C1 segment of cervical spinal cord (tissue), 14 donors: ENCODE measurements at regions not wholly inside any gene's neighbourhood (a gene's known extent, or its start where the extent isn't known, plus 50 kb on each side); places are given as distances from the start of the nearest gene placed in this dataset.

Experiments
- DNase-seq, 14 donors: peaks; one replicate each; lab custom pipeline; 2025; lab: John Stamatoyannopoulos, UW

DNA sequence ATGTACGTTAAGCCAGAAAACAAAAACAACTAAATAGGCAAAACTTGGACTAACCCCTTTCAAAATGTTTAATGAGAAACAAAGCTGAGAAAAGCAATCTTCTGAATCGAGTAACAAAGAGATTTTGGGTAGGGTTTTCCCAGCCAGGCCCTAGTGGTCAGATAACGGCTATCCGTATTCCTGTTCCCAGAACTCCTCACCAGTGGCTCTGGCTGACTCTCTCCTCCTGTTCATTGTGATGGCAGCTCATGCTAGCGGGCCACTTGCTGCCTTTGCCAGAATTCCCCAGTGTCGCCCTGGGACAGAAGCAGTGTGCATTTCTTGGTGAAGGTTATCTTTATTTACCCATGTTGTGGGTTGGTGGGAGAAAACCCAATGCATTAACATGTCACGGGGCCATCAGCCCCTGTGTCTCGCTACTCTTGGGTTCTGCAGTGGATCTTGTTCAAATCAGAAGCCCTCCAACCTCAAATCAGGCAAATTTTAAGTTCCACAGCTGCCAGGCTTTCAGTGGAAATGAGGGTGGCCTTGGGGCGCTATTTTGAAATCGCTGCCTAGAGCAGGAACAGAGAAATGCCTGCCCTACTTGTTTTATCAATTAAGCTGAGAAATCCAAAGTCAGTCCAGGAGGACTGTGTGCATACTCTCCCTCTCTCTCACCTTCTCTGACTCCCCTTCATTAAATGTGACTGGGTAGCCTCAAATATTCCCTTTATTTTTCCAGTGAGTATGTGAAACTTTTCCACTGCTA lies 164.5 kb upstream of the NPVF start:
- peak in 1 of 14 donors; percentile 2 for DNase-seq

DNA sequence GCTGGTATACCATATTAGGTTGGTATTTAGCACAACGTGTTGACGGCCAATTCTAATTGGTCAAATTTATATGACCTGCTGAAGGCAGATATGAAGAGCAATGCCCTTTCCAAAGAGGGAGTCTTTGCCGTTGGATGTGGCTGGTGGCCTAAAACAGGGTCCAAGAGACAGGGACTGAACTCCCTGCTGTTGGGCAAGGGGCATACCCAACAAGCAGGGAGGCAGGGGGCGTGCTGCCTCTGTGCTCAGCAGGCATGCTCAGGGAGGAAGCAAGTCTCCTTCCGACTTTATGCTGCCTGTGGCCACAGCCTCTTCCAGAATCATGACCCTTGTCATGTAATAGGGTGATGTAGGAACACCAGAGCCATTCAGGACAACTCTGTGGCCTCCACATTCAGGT lies 167.7 kb upstream of the NPVF start:
- DNase-seq = no peak

DNA sequence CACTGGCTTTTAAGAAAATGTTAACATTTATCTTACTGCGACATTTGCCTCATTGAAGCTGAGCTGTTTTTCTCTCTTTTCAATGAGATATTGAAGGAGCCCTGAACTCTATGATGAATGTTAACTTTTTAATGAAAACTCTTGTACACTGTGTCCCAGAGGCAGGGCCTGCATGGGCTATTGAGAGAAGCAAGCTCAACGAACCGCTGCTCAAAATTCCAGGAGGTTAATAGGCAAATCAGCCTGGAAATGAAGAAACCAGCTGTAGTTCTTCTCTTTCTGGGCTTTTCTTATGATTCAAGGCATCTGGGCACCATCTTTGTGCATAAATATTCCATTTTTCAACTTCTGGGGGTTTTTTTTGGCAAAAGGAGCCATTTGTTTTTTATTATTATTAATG lies 168.4 kb upstream of the NPVF start:
- DNase-seq = no peak

DNA sequence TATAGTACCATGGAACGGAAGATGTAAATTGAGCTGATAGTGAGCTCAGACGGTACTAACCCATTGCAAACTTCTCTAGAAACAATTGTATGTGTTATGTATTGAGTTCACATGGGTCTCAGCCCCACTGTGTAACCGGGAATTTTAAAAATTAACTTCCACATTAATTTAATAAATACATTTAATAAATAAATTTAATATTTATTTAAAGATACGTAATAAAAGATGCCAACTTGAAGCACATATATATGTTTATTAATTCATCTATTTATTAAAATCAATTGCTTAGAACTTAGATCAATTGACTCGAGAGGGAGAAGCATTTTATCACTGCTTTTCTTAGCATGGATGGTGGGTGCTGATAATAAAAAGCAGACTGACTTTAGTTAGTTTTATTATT lies 170.1 kb upstream of the NPVF start:
- DNase-seq = no peak

DNA sequence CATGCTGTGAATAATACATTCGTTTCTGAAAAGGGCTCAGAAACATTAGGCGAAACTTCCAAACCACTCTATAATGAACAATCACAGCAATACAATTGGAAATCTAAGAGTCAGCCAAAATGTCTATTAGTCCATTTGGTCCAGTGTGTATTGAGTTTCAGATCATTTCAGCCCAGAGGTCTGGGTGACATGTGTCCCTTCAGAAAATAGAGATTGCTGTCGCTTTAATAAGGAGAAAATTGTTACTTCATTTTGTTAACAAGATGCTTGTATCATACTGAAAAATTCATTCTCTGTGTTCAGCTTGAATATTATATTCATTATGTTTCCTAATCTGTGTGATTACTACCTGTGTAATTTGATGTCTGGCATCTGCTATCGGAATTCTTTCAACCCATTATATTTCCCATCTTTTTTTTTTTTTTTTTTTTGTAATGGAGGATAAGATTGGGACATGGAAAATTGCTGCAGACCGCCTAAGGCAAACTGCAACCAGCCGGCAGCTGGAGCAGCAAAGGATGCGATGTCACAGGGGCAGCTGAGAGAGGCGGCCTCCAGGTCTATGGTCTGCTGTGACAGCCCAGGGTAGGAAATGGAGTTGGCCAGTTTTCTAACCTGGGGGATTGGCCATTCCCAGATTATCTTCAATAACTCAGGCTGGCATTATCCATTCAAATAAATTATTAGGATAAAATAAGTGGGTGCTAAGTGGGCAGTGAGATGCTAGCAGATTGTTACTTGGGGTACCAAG lies 170.9 kb upstream of the NPVF start:
- DNase-seq = no peak

DNA sequence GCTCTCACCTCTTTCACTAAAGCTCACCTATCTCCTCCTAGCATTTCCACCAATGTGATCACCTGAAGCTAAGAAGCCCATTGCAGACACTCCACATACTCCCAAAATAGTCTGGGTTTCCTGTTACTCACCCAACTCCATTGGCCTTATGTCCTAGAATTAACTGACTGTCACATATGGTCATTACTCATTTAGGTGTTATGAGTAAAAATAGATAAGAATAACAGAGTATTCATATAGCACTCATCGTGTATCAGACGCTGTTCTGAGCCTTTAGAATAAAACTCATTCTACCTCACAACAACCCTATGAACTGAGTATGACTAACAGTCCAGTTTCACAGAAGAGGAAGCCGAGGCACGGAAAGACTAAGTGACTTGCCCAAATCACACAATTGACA lies 174.2 kb upstream of the NPVF start:
- no peak for DNase-seq

DNA sequence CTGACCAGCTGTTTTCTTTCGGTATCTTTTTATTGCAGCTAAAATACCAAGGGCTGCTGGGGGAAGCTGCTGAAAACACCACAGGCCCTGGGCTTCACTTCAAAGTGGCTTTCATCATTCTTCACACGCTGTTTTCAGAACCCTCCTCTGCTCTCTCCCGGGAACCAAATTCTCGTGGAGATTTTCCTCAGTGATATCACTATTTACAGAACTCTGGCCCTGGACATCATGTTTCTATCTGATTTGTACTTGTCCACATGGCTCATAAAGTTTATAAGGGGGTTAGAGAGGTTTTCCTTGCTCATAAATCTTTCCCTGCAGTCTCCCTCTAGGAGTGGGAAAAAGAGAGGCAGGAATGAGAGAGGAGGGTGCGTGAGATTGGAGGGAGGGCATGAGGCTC lies 177.4 kb upstream of the NPVF start:
- no peak for DNase-seq

DNA sequence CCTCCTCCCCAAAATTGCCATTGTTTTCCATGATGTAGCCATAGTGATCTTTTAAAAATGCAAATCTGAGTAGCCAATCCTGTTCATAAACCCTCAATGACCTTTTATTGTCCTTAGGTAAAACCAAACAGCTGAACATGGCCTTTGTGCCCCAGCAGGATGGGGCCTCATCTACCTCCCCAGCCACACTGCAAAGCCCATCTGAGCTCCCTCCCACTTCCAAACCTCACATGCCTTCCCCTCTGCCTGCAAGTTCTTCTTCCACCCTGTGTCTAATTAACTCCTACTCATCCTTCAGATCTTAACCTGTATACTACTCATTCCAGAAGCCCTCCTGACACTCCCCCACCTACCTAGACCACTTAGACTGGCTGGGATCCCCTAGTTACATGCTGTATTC lies 178.8 kb upstream of the NPVF start:
- no peak for DNase-seq

DNA sequence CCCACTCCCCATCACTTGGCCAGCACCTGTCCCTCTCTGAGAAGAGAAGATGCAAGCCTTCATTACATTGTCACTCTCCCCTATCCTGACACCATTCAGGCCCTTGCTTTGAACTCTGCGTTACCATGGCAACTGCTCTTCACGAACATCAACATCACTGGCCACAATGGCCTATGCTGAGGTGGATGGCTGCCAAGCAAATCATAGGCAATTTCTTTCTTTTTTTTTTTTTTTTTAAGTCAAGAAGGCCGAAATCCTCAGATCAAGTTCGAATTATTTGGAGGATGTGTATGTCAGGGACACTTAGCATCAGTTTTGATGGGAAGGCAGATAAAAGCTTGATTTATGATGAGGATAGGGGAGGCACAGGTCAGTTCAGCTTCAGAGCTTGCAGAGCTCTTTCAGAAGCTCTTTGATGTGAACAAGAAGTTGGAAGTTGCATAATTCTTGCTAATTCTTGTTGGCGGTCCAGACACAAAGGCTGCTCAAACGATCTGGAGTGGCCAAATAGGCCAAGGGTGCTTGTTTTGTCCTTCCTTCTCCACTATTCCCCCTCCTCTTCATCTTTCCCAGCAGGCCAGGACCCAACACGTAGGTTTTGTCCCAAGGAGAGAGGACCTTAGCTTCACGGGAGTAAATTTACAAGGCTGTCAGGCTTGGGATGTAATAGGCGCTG lies 179.9 kb upstream of the NPVF start:
- no peak for DNase-seq

DNA sequence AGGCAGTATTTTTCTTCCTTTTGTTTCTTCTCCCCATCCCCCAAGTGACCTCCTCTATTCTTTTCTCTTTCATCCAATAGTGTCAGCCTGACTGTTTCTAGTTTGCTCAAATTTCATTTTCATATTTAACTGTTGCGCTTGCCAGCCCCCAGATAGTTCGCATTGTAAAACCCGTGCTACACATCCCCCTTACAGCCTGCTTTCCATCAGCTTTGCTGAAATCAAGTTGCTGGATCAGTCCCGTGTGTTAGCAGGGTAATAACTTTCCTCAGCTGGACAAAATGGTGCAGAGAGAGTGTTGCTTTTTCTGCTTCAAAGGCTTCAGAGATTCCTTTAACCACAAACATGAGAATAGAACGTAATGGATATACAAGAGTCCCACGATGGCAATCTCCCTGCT lies 180.6 kb upstream of the NPVF start:
- DNase-seq = no peak

DNA sequence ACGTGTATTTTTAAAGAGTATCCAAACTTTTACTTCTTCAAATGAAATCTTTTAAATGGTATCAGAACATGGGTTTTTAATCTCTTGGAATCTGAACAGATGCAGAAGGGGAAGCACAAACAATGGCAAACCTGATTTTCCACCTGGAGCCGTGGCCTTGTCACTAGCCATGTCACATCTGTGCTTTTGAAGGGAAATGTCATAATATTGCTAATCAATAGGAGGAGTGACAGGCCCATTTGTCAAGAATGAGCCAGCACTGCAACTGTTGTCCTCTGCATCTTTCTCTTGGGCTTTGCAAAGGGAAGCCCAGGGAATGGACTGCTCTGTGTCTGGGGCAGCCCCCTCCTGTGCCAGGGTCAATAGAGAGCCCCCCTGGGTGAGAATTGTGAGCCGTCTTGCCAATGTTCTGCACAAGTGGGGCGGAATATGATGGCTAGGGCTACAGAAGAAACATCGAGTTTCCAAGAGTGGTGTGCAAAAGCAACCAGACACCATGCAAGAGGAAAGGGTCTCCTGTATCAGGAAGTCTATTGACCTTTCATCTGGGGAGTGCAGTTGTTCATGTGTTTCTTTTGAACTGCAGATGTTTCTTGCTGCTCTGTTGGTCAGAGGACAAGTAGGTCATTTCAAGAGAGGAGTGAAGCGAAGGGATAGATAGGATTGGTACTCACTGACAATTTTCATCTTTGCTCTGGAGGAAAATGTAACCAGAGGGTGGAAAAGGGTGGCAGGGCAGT lies 181.8 kb upstream of the NPVF start:
- DNase-seq = no peak

DNA sequence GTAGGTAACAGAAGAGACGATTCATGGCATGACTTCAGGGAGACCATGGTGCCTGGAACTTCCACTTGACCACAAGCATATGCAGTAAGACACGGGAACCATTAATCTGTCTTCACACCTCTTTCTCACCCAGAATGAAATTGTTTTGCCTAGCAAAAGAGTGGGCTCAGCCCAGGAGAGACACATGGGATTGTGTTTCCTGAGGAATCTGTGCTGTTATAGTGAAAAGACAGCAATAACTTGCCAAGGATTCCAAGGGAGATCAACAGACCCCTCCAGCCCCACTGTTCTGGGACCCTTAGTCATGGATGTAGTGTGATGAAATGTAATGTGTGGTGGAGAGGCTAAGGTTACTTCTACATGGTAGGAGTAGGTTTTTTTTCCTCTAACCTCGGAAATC lies 192.5 kb upstream of the NPVF start:
- DNase-seq = no peak

DNA sequence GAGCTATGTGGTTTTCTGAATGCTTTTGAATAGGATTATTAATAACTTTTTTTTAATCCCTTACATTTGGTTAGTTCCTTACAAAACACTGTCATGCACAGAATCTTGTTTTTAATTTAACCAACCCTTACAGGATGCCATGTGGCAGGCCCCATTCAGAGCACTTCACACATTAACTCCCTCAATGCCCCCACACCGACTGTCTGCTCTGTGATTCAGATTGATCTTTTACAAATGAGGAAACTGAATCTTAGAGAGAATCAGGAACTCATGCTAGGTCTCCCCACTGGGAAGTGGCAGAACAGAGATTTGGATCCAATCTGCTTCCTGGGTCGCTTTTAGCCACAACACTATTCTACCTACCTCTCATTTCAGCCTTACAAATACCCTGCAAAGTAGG lies 195.8 kb upstream of the NPVF start:
- no peak for DNase-seq

DNA sequence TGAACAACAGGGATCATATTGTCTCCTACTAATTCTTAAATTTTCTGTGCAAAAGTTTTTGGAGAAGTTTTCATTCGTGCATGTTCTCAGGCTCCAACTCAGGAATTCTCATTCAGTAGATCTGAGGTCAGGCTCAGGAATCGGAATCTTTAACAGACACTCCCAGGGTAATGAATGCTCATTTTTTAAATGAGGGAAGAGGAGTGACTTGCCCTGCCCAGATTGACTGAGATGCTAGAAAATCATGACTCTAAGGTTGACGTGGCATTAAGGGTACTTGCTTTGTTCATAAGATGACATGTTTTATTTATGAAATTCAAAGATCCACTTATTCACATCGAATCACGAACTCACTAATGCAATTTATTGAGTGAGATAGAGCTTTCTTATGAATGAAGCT lies 196.6 kb upstream of the NPVF start:
- DNase-seq = no peak

DNA sequence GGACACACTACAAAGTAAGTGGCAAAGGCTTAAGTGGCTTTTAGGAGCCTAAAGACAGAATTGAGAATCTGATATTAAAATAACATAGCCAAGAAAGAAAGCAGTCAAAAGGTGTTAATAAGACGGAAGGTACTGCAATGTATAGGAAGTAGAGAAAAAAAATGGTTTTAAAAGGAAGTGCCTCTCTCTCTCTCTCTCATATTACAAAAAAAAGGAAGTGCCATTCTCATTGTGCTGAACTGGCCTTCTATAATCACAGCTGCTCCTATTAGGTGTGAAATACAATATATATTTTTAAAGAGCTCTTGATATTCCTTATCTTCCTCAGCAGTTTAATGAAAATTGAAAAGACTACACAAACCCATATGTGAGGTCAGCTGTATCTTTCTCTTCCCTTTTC lies 199.4 kb upstream of the NPVF start:
- DNase-seq = no peak

DNA sequence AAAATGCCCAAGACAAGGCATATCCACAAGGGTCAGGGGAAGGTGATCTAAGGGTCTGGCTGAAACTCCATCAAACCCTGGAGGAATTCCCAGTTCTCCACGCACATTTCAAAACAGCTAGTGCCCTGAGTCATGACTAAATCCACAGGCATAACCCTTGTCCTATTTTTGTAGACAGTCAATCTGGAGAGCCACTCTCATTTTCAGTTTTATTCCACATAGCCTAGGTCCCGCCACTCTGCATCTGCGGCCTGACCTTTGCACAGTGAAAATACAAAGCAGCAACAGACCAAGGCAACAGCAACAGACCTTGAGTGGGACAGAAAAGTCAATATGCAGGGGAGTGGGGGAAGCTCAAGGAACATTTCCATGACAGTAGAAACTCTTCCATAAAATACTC lies 201.4 kb upstream of the NPVF start:
- no peak for DNase-seq

DNA sequence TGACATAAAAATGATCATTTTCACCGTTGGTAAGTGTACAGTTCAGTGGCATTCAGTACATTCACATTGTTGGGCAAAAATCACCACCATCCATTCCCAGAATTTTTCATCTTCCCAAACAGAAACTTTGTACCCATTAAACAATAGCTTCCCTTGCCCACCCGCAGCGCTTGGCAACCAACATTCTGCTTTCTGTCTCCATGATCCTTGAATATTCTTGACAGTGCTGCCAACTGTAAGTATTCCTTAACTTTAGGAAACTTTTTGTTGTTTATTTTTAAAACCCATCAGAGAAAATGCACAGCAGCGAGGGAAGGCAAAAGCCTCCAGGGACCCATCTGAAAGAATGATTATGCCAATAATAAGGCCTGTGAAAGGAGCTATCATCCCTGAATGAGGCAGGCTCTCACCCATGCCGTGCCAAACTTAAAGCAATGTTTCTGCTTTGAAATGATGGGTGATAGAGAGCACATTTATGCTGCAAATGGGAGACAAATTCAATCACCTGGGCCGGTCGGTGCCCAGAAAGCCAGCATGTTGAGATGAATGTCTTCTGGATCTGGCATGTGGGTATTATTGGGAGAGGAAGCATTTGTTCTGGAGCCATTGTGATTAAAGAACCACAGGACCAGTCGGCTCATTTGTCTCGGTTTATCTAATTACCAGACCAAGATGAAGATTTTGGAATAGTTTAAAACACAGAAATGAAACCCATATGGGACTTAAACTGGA lies 202.1 kb upstream of the NPVF start:
- no peak for DNase-seq

DNA sequence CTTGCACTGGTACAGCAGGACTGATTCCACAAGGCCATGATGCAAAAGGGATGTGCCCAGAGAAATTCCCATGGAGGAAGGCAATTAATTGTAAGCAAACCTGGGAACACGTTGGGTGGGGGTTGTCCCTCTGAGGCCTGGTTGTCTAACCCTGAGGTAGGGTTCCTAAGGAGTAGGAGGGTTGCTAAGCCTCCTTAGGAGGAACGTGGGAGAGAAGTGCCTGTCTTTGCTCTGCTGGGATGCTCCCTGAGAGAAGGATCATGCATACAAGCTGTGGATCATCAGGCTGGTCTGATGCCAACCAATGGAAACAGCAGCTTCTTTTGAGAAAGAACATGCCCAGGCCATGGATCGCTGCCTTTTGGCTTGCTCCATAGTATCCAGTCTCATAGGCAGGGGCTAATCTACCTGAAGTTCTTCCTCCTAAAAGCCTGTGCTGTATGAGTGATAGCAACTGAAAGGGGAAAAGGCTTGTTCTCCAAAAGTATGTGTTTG lies 203.7 kb upstream of the NPVF start:
- no peak for DNase-seq

DNA sequence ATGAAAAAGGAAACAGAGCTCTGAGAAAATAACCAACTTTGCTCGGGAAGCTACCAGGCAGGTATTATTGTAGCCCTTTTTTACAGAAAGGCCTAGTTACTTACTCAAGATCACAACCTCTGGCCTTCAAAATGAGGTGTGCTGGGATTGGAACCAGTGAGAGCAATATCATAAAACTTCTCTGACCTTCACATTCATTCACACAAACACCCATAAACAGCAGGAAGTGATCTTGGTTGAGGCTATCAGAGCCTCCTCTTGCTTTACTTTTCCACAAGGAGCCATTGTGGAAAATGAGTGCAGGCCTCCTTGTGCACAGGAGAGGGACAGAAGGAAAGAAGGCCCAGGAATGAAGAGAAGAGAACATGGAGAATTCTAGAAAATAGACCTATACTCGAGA lies 204.5 kb upstream of the NPVF start:
- no peak for DNase-seq

DNA sequence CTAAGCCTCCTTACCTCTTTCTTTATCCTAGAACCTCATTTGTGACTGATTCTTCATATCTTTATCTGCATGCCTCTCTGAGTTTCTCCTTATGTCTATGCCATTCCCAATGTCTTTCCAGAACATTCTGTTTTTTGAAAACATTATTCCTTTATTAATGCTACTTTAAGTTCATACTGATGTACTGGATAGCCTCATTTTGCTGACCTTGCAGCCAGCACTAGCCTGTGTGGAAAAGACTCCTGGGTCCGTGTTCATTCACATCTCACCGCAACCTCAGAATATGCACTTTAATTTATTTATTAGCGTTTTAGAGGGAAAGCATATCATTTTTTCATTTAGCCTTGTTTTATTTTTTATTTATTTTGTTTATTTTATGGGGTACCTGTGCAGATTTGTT lies 208.1 kb upstream of the NPVF start:
- no peak for DNase-seq

DNA sequence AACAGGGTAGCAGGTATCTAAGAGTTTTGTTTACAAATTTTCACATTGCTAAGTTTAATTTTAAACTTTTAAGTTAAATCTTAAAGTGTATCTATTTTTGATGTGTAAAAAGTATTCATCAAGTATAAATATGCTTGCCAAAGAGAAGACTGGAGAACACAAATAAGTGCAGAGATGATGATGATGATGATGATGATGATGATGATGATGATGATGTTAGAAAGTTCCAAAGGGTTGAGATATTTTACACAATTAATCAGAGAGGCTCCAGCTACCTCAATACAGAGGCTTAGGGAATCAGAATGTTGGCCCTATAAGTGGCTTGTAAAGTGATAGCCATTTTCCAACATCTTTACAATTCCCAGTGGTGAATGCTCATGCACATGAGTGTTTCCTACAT lies 209.0 kb upstream of the NPVF start:
- DNase-seq = no peak
